ENCODE measurements at regions not wholly inside any gene's neighbourhood (a gene's known extent, or its start where the extent isn't known, plus 50 kb on each side); places are given as distances from the start of the nearest gene placed in this dataset.

DNA sequence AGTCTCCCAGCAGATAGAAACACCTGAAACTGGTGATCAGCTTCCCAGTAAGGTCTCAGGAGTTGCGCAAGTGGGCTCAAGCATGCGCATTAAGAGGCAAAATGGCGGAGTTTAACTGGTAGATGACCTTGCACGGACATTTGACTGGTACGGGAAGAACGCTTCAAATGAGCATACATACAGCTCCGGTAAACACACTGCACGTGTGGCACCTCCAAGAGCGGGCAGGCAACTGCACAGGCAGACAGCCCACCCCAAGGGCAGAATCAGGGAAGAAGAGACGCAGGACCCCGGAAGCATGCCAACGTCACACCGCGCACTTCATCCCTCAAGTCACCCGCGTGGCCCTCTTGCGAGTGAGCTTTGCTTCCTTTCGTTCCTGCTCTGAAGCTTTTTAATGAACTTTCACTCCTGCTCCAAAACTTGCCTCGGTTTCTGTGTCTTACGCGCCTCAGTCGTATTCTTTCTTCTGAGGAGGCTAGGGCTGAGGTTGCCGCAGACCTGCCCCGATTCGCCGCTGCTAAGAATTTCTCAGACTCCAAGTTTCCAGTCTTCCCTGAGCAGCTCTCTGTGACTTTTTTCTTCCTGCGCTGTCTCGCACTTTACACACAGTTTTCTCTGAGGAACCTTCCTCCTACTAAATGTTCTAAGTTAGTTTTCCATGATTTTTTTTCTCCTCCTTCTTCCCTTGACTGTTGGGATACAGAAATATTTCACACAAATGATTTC, 180.7 kb upstream of the ZFP42 start:
- H3K27me3 Mint-ChIP-seq: no peaks in the 10 kb centered on the region
- H3K27ac Mint-ChIP-seq: no peak overlapping the region
- POLR2A ChIA-PET: no interaction called here
- Histone ChIP-seq H3K9me3 (ENCODE audit: control extremely low read depth in 1 of 3, control insufficient read depth in 2 of 3, insufficient read depth in 1 of 3, low read length in 2 of 3) (peaks cover 0 to 8% (median 0%) of the 10 kb centered on the region in 3 donors), H3K36me3 (replicated peaks in 1 of 2; ENCODE audit: control extremely low read depth in 1 of 2, control insufficient read depth in 1 of 2, extremely low read depth in 1 of 2, insufficient read depth in 2 of 2, low read length in 1 of 2) (no peaks in the 10 kb centered on the region), H3K4me2 (replicated peaks; ENCODE audit: low read depth, low read length, poor library complexity, severe bottlenecking) (no peak overlapping the region), H3K4me1 (ENCODE audit: control insufficient read depth in 2 of 2, insufficient read depth in 2 of 2, low read length in 2 of 2) (no peaks in the 10 kb centered on the region), H3K4me3 (ENCODE audit: control extremely low read depth in 1 of 5, extremely low read depth in 1 of 5, insufficient read depth in 1 of 5, low read depth in 2 of 5, low read length in 4 of 5) (no peak overlapping the region), H3K79me2 (ENCODE audit: control insufficient read depth, insufficient read depth, low read length) (no peaks in the 10 kb centered on the region), H3K27ac (ENCODE audit: low read length in 2 of 2) (no peak overlapping the region), H3K9ac (ENCODE audit: low read length) (no peak overlapping the region), H4K20me1 (ENCODE audit: control insufficient read depth, insufficient read depth, low read length, poor library complexity, severe bottlenecking) (no peaks in the 10 kb centered on the region), H2AFZ (ENCODE audit: insufficient read depth, low read depth, low read length, poor library complexity, severe bottlenecking) (no peak overlapping the region), H3K27me3 (replicated peaks in 1 of 4; ENCODE audit: control extremely low read depth in 1 of 4, control insufficient read depth in 3 of 4, insufficient read depth in 4 of 4, low read length in 3 of 4) (no peaks in the 10 kb centered on the region)
- TF ChIP-seq CTCF (IDR thresholded peaks at IDR 0.05) (no peak), EZH2 (IDR thresholded peaks at IDR 0.05; ENCODE audit: borderline replicate concordance, insufficient read depth, low read depth, low read length, poor library complexity, severe bottlenecking) (no peak)
- CTCF ChIA-PET: no interaction called here
- H3K4me3 Mint-ChIP-seq: no peak overlapping the region
- ATAC-seq (ENCODE audit: low read depth): no peak
- H3K4me1 Mint-ChIP-seq: no peaks in the 10 kb centered on the region
- 90% methylated on average over 21 of the region's 28 CpGs for WGBS (ENCODE audit: insufficient coverage)
- peaks cover 5% of the 10 kb centered on the region for H3K9me3 Mint-ChIP-seq (ENCODE audit: insufficient read depth)
- DNase-seq: no peak
- intact Hi-C loops (cut with micrococcal nuclease): no loop called here

DNA sequence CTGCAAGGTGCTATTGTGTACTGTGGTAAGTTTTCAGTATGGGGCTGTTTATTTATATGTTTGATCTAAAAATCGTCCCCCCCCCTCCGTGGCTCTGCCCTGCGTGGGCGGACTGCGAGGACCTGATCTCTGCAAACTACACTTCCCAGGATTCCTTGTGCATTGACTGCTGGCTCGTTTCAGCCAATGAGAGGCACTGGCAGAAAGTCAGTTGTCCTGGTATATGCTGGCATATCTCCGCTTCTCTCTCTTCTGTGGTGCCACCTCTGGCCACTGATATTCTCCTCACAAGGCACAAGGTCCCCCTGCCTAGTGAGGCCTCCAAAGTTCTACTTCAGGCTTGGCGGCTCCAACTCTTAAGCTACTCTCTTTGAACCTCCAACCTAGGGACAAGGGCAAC, 168.8 kb upstream of the ZFP42 start:
- H3K36me3 ChIP-seq (replicated peaks in 1 of 2; ENCODE audit: control extremely low read depth in 1 of 2, control insufficient read depth in 1 of 2, extremely low read depth in 1 of 2, insufficient read depth in 2 of 2, low read length in 1 of 2): no peaks in the 10 kb centered on the region
- ChIA-PET CTCF (no interaction called here), POLR2A (no interaction called here)
- no peak overlapping the region for H3K27ac ChIP-seq (ENCODE audit: low read length in 2 of 2)
- H3K27me3 Mint-ChIP-seq: no peaks in the 10 kb centered on the region
- H3K9me3 ChIP-seq (ENCODE audit: control extremely low read depth in 1 of 3, control insufficient read depth in 2 of 3, insufficient read depth in 1 of 3, low read length in 2 of 3): peaks cover 0 to 7% (median 0%) of the 10 kb centered on the region in 3 donors
- H3K79me2 ChIP-seq (ENCODE audit: control insufficient read depth, insufficient read depth, low read length): no peaks in the 10 kb centered on the region
- intact Hi-C loops (cut with micrococcal nuclease): no loop called here
- TF ChIP-seq CTCF (IDR thresholded peaks at IDR 0.05) (no peak), EZH2 (IDR thresholded peaks at IDR 0.05; ENCODE audit: borderline replicate concordance, insufficient read depth, low read depth, low read length, poor library complexity, severe bottlenecking) (no peak)
- no peak overlapping the region for H3K4me2 ChIP-seq (replicated peaks; ENCODE audit: low read depth, low read length, poor library complexity, severe bottlenecking)
- 83% methylated on average over 8 of the region's 8 CpGs for WGBS (ENCODE audit: insufficient coverage)
- H3K4me3 ChIP-seq (ENCODE audit: control extremely low read depth in 1 of 5, extremely low read depth in 1 of 5, insufficient read depth in 1 of 5, low read depth in 2 of 5, low read length in 4 of 5): no peak overlapping the region
- H3K4me3 Mint-ChIP-seq: no peak overlapping the region
- peaks cover 7% of the 10 kb centered on the region for H3K9me3 Mint-ChIP-seq (ENCODE audit: insufficient read depth)
- H3K27me3 ChIP-seq (replicated peaks in 1 of 4; ENCODE audit: control extremely low read depth in 1 of 4, control insufficient read depth in 3 of 4, insufficient read depth in 4 of 4, low read length in 3 of 4): no peaks in the 10 kb centered on the region
- H3K4me1 ChIP-seq (ENCODE audit: control insufficient read depth in 2 of 2, insufficient read depth in 2 of 2, low read length in 2 of 2): no peaks in the 10 kb centered on the region
- no peak overlapping the region for H3K9ac ChIP-seq (ENCODE audit: low read length)
- ATAC-seq (ENCODE audit: low read depth) (no peak), DNase-seq (no peak)
- H2AFZ ChIP-seq (ENCODE audit: insufficient read depth, low read depth, low read length, poor library complexity, severe bottlenecking): no peak overlapping the region
- H4K20me1 ChIP-seq (ENCODE audit: control insufficient read depth, insufficient read depth, low read length, poor library complexity, severe bottlenecking): no peaks in the 10 kb centered on the region
- no peaks in the 10 kb centered on the region for H3K4me1 Mint-ChIP-seq
- H3K27ac Mint-ChIP-seq: no peak overlapping the region

All from B cell (primary cell).